ENCODE measurements at regions not wholly inside any gene's neighbourhood (a gene's known extent, or its start where the extent isn't known, plus 50 kb on each side); places are given as distances from the start of the nearest gene placed in this dataset.

- ATAC-seq (no peak), DNase-seq (ENCODE audit: low spot score) (no peak)
Observed at GRCh38 chr2:234665304-234665703, 168.4 kb upstream of the ARL4C start.

GRCh38 chr2:234661849-234662248 lies 165.0 kb upstream of the ARL4C start:
- DNase-seq (ENCODE audit: low spot score), result no peak
- no peak for ATAC-seq

GRCh38 chr2:234661175-234661574 lies 164.3 kb upstream of the ARL4C start:
- ATAC-seq (no peak), DNase-seq (ENCODE audit: low spot score) (no peak)

- no peak for ATAC-seq
- DNase-seq (ENCODE audit: low spot score), result no peak
Observed at GRCh38 chr2:234655706-234656105, 158.8 kb upstream of the ARL4C start.

GRCh38 chr2:234650911-234651310 lies 154.0 kb upstream of the ARL4C start:
- ATAC-seq (no peak), DNase-seq (ENCODE audit: low spot score) (no peak)

- DNase-seq (ENCODE audit: low spot score) (no peak), ATAC-seq (no peak)
Observed at GRCh38 chr2:234649951-234650350, 153.1 kb upstream of the ARL4C start.

- no peak for DNase-seq (ENCODE audit: low spot score)
- no peak for ATAC-seq
Observed at GRCh38 chr2:234643407-234643806, 146.5 kb upstream of the ARL4C start.

GRCh38 chr2:234641086-234641485 lies 144.2 kb upstream of the ARL4C start:
- DNase-seq (ENCODE audit: low spot score), result no peak
- no peak for ATAC-seq

GRCh38 chr2:234640657-234641056 lies 143.8 kb upstream of the ARL4C start:
- no peak for ATAC-seq
- DNase-seq (ENCODE audit: low spot score), result no peak

GRCh38 chr2:234638966-234639365 lies 142.1 kb upstream of the ARL4C start:
- no peak for ATAC-seq
- no peak for DNase-seq (ENCODE audit: low spot score)

GRCh38 chr2:234635284-234635683 lies 138.4 kb upstream of the ARL4C start:
- peak; percentile 75 for ATAC-seq

GRCh38 chr2:234633581-234634230 lies 136.8 kb upstream of the ARL4C start:
- DNase-seq (ENCODE audit: low spot score), result no peak
- ATAC-seq, result no peak

More at GRCh38 chr2:234635284-234635683, 138.4 kb upstream of the ARL4C start:
- DNase-seq (ENCODE audit: low spot score), result no peak

GRCh38 chr2:234632527-234633391 lies 135.9 kb upstream of the ARL4C start:
- no peak for DNase-seq (ENCODE audit: low spot score)

GRCh38 chr2:234631646-234632514 lies 135.0 kb upstream of the ARL4C start:
- no peak for DNase-seq (ENCODE audit: low spot score)
- ATAC-seq, result no peak

More at GRCh38 chr2:234632527-234633391, 135.9 kb upstream of the ARL4C start:
- ATAC-seq, result no peak

GRCh38 chr2:234630801-234631261 lies 133.9 kb upstream of the ARL4C start:
- DNase-seq (ENCODE audit: low spot score) (no peak), ATAC-seq (no peak)

- no peak for ATAC-seq
- DNase-seq (ENCODE audit: low spot score), result no peak
Observed at GRCh38 chr2:234629596-234629995, 132.7 kb upstream of the ARL4C start.

- DNase-seq (ENCODE audit: low spot score) (no peak), ATAC-seq (no peak)
Observed at GRCh38 chr2:234628953-234629352, 132.1 kb upstream of the ARL4C start.

GRCh38 chr2:234627308-234627707 lies 130.4 kb upstream of the ARL4C start:
- no peak for DNase-seq (ENCODE audit: low spot score)
- no peak for ATAC-seq

GRCh38 chr2:234626566-234627130 lies 129.8 kb upstream of the ARL4C start:
- no peak for DNase-seq (ENCODE audit: low spot score)
- ATAC-seq, result no peak

GRCh38 chr2:234625626-234626250 lies 128.9 kb upstream of the ARL4C start:
- no peak for DNase-seq (ENCODE audit: low spot score)
- no peak for ATAC-seq

Measured in left lobe of liver (tissue), 2 donors.